ENCODE measurements at regions not wholly inside any gene's neighbourhood (a gene's known extent, or its start where the extent isn't known, plus 50 kb on each side); places are given as distances from the start of the nearest gene placed in this dataset.

GRCh38 chr4:52483186-52483890, 175.8 kb downstream of the USP46 start:
- Histone ChIP-seq H3K9me3 (ENCODE audit: control insufficient read depth in 4 of 4, low read length in 3 of 4) (no peaks in the 10 kb centered on the region), H3K27me3 (ENCODE audit: control insufficient read depth in 4 of 4, insufficient read depth in 4 of 4, low read length in 3 of 4) (no peaks in the 10 kb centered on the region), H3K9ac (ENCODE audit: low read depth in 1 of 2, low read length in 2 of 2) (no peak overlapping the region), H3K4me3 (ENCODE audit: low read depth in 1 of 3, low read length in 3 of 3) (no peak overlapping the region), H3K4me1 (ENCODE audit: control insufficient read depth in 4 of 4, insufficient read depth in 4 of 4, low read length in 3 of 4) (no peaks in the 10 kb centered on the region), H3K27ac (ENCODE audit: low read depth in 1 of 2, low read length in 2 of 2) (no peak overlapping the region), H3K36me3 (ENCODE audit: control insufficient read depth in 4 of 4, insufficient read depth in 3 of 4, low read depth in 1 of 4, low read length in 3 of 4) (peaks cover 0 to 2% (median 0%) of the 10 kb centered on the region in 4 donors)
- DNase-seq (ENCODE audit: low spot score), result no peak
- 44% methylated on average over 2 of the region's 2 CpGs for WGBS
- TF ChIP-seq SP1 (IDR thresholded peaks at IDR 0.05), result no peak
- TF ChIP-seq TAF1 (conservative IDR thresholded peaks at IDR 0.05), result no peak
- no peak for TF ChIP-seq YY1 (IDR thresholded peaks at IDR 0.05)
- TF ChIP-seq JUND (IDR thresholded peaks at IDR 0.05), result no peak
- TF ChIP-seq, protein P1, sequence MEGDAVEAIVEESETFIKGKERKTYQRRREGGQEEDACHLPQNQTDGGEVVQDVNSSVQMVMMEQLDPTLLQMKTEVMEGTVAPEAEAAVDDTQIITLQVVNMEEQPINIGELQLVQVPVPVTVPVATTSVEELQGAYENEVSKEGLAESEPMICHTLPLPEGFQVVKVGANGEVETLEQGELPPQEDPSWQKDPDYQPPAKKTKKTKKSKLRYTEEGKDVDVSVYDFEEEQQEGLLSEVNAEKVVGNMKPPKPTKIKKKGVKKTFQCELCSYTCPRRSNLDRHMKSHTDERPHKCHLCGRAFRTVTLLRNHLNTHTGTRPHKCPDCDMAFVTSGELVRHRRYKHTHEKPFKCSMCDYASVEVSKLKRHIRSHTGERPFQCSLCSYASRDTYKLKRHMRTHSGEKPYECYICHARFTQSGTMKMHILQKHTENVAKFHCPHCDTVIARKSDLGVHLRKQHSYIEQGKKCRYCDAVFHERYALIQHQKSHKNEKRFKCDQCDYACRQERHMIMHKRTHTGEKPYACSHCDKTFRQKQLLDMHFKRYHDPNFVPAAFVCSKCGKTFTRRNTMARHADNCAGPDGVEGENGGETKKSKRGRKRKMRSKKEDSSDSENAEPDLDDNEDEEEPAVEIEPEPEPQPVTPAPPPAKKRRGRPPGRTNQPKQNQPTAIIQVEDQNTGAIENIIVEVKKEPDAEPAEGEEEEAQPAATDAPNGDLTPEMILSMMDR (IDR thresholded peaks at IDR 0.05; ENCODE audit: low read depth, low read length, missing input control), result no peak
- TF ChIP-seq EGR1 (IDR thresholded peaks at IDR 0.05; ENCODE audit: low read depth in 2 of 2), result no peak
- no peak for TF ChIP-seq RXRA (IDR thresholded peaks at IDR 0.05)
- TF ChIP-seq NR2F2 (IDR thresholded peaks at IDR 0.05), result no peak
- no peak for TF ChIP-seq FOXA2 (IDR thresholded peaks at IDR 0.05)
- TF ChIP-seq RAD21 (IDR thresholded peaks at IDR 0.05), result no peak
- no peak for TF ChIP-seq HNF4A (conservative IDR thresholded peaks at IDR 0.05)
- TF ChIP-seq, protein P2, sequence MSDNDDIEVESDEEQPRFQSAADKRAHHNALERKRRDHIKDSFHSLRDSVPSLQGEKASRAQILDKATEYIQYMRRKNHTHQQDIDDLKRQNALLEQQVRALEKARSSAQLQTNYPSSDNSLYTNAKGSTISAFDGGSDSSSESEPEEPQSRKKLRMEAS (IDR thresholded peaks at IDR 0.05), result no peak
- no peak for TF ChIP-seq REST (IDR thresholded peaks at IDR 0.05)

DNA sequence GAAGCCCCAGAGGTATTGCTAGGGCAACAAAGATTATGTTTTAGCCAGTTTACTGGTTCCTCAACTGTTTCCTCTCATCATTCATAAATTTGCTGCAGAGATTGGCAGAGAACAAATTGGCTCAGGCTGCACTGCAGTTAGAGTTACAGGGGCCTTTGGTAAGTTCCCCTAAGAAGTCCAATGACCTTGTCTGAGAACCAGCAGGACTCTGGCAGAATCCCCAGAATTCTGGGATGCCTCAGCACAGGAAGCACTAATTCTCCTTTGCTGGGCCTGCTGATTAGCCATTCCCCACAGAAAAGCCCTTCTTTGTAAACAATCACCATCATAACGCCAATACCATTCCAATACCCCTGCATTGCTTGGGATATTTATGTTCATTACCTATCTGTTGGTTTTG, 151.3 kb downstream of the USP46 start:
- H3K4me3 ChIP-seq (ENCODE audit: low read depth in 1 of 3, low read length in 3 of 3), result no peak overlapping the region
- WGBS, result 66% methylated on average over 1 of the region's 1 CpG
- H3K27ac ChIP-seq (ENCODE audit: low read depth in 1 of 2, low read length in 2 of 2), result no peak overlapping the region
- no peaks in the 10 kb centered on the region for H3K27me3 ChIP-seq (ENCODE audit: control insufficient read depth in 4 of 4, insufficient read depth in 4 of 4, low read length in 3 of 4)
- no peaks in the 10 kb centered on the region for H3K36me3 ChIP-seq (ENCODE audit: control insufficient read depth in 4 of 4, insufficient read depth in 3 of 4, low read depth in 1 of 4, low read length in 3 of 4)
- H3K4me1 ChIP-seq (ENCODE audit: control insufficient read depth in 4 of 4, insufficient read depth in 4 of 4, low read length in 3 of 4), result no peaks in the 10 kb centered on the region
- no peaks in the 10 kb centered on the region for H3K9me3 ChIP-seq (ENCODE audit: control insufficient read depth in 4 of 4, low read length in 3 of 4)
- no peak for TF ChIP-seq FOXA2 (IDR thresholded peaks at IDR 0.05)
- no peak for TF ChIP-seq SP1 (IDR thresholded peaks at IDR 0.05)
- TF ChIP-seq, protein P2 (IDR thresholded peaks at IDR 0.05), result no peak
- no peak for TF ChIP-seq YY1 (IDR thresholded peaks at IDR 0.05)
- TF ChIP-seq RAD21 (IDR thresholded peaks at IDR 0.05), result no peak
- TF ChIP-seq NR2F2 (IDR thresholded peaks at IDR 0.05), result peak; percentile 65
- peak in 1 of 2 donors; percentile 26 for TF ChIP-seq RXRA (IDR thresholded peaks at IDR 0.05)
- no peak for DNase-seq (ENCODE audit: low spot score)
- H3K9ac ChIP-seq (ENCODE audit: low read depth in 1 of 2, low read length in 2 of 2), result no peak overlapping the region

Data from liver (tissue), 8 donors.